Fibroblast of peridontal ligament (primary cell): ENCODE measurements at regions not wholly inside any gene's neighbourhood (a gene's known extent, or its start where the extent isn't known, plus 50 kb on each side); places are given as distances from the start of the nearest gene placed in this dataset.
"Not testable (repeated sequence)": the region's sequence is repeated elsewhere in the genome, so short reads cannot be mapped to it uniquely, and the experiment has no call there.

Source experiments
- DNase-seq: peaks from one replicate; pipeline ENCODE4 v3.0.0-alpha.2; 2010; ENCODE audit errors: extremely low read depth

- DNase-seq, result peak; percentile 5
Measured at GRCh38 chr14:22200977-22201605, 387.9 kb downstream of the DAD1 start.

DNA sequence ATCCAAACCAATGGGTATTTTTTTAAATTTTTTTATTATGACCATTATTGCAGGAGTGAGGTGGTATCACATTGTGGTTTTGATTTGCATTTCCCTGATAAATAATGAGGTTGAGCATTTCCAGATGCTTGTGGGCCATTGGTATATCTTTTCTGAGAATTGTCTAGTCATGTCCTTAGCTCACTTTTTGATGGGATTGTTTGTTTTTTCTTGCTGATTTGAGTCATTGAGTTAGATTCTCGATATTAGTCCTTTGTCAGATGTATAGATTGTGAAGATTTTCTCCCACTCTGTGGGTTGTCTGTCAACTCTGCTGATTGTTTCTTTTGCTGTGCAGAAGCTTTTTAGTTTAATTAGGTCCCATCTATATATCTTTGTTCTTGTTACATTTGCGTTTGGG is 388.9 kb downstream of the DAD1 start:
- not testable (repeated sequence) for DNase-seq

DNA sequence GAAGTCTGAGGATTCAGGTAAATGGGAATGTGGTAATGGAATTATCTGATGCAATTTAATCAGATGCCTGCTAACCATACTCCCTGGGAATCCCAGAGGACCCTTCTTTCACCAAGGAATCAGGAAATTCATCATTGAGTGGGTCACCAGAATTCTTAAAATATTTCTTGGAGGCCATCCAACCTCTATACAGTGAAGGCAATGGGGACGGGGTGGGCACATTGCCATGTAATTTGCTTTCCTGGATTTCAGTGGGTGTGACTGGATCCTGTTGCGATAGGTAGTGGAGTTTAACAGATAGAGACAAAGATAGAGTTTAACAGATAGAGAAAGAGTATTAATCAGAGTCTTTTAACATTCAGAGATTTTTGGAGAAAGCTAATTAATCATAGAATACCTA is 394.4 kb downstream of the DAD1 start:
- no peak for DNase-seq

DNA sequence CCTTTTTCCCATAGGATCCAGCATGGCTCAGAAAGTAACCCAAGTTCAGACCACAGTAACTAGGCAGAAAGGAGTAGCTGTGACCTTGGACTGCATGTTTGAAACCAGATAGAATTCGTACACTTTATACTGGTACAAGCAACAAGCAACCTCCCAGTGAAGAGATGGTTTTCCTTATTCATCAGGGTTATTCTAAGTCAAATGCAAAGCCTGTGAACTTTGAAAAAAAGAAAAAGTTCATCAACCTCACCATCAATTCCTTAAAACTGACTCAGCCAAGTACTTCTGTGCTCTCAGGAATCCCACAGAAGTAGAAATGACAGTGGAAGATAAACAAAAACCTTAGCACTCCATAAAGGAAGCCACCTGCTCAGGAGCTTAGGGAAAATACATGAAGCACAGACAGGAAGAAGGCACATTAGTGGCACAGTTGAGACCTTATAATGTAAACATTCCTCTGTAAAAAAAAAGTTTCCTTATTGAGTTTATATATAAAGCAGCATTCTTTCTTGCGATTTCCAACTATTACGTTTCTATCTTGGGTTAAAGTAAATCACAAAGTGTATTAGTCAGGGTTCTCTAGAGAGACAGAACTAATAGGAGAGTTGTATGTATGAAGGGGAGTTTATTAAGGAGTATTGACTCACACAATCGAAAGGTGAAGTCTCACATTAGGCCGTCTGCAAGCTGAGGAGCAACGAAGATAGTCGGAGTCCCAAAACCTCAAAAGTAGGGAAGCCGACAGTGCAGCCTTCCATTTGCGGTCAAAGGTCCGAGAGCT is 398.4 kb downstream of the DAD1 start:
- DNase-seq, result no peak

DNA sequence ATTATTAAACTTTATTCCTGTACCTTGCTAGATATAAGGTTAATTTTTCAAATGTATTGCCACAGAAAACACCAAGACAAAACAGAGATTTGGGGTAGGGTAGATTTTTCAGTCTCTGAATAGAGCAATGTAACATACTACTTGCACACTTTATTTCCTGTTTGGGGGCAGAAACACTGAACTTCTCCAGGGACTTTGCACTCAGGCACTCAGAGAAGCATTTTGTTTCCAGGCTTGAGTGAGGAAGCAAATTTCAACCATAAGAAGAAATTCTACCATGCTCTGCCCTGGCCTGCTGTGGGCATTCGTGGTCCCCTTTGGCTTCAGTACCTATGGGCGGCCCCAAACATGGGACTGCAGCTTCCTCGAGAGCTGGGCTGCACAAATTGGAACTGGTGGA is 399.1 kb downstream of the DAD1 start:
- no peak for DNase-seq

DNA sequence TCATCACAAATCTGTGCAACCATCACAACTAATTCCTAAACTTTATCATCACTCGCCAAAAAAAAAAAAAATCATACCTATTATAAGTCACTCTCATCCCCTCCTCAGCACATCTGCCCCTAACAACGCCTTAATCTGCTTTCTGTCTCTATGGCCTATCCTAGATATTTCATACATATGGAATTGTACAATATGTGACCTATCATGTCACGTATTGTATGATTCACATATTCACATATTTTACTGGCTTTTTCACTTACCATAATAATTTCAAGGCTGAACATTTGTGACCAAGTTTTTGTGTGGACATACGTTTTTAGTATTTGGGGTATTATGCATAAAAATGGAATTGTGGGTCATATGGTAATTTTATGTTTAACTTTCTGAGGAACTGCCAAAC is 400.7 kb downstream of the DAD1 start:
- DNase-seq, result no peak

GRCh38 chr14:22185789-22186188 is 403.2 kb downstream of the DAD1 start:
- DNase-seq, result no peak

DNA sequence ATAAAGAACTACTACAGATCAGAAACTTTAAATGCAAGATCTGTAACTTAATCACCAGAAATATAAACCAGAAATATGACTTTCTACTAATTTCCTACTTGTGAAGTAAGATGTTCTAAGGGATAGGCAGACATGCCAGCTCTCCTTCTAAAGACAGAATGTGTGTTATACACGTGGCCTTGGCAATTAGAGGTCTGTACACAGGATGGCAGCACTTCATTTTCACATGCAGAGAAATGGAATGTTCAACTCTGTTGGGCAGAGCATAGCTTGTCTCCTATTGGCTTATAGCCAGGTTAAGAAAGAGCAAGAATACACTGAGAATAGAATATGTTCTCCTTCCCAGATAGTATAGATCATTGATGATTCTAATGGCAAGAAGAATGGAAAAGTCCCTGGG is 403.8 kb downstream of the DAD1 start:
- DNase-seq, result no peak

GRCh38 chr14:22184830-22185168 is 404.2 kb downstream of the DAD1 start:
- DNase-seq, result no peak

DNA sequence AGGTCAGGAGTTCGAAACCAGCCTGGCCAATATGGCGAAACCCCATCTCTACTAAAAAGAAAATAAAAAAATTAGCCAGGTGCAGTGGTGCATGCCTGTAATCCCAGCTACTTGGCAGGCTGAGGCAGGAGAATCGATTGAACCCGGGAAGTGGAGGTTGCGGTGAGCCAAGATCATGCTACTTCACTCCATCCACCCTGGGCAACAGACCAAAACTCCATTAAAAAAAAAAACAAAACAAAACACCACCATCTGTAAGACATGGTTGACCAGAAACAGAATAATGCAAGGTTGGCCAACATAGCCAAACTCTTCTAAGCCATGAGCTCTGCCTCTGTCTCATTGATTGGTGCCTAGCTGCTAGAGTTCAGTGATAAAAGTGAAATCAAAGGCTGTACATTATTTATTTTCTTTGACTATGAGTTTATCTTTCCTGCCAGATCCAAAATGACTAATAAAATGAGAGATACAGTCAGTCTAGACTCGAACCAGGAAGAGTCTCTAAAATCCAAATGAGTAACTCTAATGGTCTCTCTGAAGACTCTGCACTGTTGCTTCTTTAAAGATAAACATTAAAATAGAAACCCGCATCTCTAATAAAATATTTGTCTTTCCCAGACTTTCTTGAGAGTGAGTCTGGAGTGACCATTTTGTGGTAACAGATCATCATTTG is 404.7 kb downstream of the DAD1 start:
- DNase-seq, result no peak

GRCh38 chr14:22180045-22180444 is 409.0 kb downstream of the DAD1 start:
- DNase-seq, result no peak

- DNase-seq, result no peak
Measured at GRCh38 chr14:22179190-22179589, 409.8 kb downstream of the DAD1 start.

DNA sequence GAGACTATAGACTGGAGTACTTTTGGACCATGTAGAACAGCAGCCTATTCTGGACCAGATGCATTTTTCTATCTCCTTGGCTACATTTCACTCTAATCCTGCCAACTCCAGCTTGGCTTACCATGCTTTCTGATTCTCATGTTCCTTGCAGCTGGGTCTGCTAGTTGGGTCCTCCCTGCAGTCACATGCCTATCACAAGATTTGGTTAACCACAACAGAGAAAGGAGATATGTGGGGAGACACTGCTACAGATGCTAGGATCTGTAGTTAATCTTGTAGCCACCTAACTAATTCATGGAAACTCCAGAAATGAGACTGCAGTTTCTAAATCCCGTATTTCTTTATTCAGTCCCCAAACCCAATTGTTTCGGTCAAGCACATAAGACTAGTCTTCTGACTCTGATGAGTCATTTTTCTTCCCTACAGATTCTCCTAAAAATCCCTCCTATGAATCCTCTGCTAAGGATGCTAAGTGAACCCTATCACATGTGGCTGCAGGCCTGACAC is 410.6 kb downstream of the DAD1 start:
- no peak for DNase-seq

- no peak for DNase-seq
Measured at GRCh38 chr14:22177870-22178269, 411.2 kb downstream of the DAD1 start.

GRCh38 chr14:22176957-22177356 is 412.1 kb downstream of the DAD1 start:
- no peak for DNase-seq

- DNase-seq, result not testable (repeated sequence)
Measured at GRCh38 chr14:22175278-22175558, 413.8 kb downstream of the DAD1 start.

GRCh38 chr14:22174412-22175277 is 414.4 kb downstream of the DAD1 start:
- DNase-seq, result no peak

DNA sequence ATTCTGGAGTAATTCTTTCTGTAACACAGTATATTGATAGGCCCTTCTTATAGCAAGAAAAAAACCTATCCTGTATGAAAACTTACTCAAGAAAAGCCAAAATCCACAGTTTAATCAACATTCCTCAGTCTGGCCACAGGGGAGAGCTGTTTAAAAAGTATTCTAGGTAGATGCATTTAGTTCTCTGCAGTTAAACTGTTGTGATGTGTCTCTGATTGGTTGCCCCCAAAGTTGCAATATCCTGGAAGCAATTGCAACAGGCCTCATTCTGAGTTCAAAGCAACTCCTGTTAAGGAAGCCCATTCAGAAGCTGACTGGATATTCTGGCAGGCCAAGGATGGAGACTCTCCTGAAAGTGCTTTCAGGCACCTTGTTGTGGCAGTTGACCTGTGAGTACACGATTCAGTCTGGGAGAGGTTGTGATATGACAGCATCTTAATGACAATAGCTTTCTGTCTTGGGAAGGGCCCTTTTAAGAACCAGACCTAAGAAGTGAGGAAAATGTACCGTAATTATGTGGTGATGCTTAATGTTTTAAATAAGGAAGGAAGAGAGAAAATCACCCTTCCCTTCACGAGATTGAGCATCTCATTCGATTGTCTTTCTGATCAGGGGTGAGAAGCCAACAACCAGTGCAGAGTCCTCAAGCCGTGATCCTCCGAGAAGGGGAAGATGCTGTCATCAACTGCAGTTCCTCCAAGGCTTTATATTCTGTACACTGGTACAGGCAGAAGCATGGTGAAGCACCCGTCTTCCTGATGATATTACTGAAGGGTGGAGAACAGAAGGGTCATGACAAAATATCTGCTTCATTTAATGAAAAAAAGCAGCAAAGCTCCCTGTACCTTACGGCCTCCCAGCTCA is 420.7 kb downstream of the DAD1 start:
- DNase-seq, result no peak

GRCh38 chr14:22164616-22165015 is 424.4 kb downstream of the DAD1 start:
- DNase-seq, result no peak

- no peak for DNase-seq
Measured at GRCh38 chr14:22163051-22163450, 426.0 kb downstream of the DAD1 start.

- DNase-seq, result no peak
Measured at GRCh38 chr14:22159957-22160356, 429.1 kb downstream of the DAD1 start.
